HG03135 (cell line): ENCODE measurements at regions not wholly inside any gene's neighbourhood (a gene's known extent, or its start where the extent isn't known, plus 50 kb on each side); places are given as distances from the start of the nearest gene placed in this dataset.

Experiments used
- ATAC-seq: cut with Tn5 transposase; IDR thresholded peaks from one replicate; pipeline ENCODE4 v1.9.1; 2021; ENCODE audit warnings: mild to moderate bottlenecking, moderate library complexity; ENCODE audit not compliant: unreplicated experiment

DNA sequence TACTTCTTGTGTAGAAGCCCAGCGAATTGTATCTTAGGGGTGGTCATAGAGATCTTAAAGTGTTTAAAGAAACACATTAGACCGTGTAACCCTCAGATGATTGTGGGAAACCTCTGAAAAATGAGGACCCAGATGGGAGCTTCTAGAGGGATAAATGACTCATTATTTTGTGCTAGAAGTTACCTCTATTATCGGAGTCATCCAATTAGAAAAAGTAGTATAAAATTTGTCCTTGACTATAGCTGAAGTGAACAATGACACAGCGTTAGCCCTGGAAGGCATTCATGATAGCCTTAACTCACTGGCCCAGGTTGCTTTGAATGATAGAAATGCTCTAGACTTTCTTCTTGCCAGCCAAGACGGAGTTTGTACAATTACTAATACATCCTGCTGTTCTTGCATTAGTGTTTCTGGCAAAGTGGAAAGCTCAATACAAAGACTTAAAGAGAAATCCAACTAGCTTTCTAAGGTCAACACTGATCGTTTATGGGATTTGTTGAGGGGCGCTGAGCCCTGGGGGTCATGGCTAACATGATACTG, 178.9 kb upstream of the VEGFC start:
- no peak for ATAC-seq

DNA sequence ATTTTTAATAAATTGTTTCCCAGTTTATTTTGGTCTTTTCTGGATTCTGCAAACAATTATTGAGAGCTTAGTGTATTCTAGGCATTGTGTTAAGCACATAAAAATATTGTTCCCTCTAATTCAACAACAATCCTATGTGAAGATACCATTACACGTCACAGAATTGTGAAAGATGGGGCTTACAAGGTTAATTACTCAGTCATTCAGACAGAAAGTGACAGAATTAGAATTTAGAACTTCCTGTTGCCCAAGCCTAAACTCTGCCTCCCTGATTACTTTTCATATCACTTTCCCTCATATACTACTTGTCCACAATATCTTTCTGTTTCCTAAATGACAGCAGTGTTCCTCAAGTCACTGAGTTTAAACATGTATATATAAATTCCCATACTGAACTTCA, 186.7 kb upstream of the VEGFC start:
- ATAC-seq: no peak

DNA sequence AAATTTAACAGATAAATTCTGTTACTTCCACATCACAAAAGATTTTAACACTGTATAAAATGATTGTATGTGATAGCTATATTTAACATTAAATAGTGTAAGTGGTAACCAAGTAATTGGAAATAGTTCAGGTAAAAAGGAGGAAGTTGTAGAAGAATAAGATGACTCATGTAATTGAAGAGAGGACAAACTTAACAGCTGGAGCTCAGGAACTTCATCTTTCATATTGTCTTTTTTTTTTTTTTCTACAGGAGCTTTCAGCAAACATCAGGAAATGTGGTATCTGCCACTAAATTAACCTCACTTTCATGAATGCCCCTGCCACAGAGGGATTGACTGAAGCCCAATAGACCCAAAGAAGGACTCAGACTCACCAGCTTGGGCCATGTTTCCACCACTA, 188.4 kb upstream of the VEGFC start:
- ATAC-seq: no peak

DNA sequence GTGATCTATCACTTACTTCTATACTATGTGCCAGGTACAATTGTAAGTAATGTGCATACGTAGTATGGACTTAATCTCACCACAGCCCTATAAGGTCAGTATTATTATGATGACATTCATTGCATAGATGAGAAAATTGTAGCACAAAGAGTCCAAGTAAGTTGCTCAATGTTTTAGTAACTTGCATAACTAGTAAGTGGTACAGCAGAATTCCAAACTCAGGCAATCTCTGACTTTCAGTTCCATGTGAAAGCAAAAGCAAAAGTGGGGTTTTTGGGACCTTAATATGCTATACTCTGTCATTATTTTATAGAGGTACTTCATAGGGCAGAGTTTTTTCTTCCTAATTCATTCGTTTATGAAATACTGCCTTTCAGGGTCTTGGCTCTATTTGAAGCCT, 188.8 kb upstream of the VEGFC start:
- ATAC-seq: no peak

DNA sequence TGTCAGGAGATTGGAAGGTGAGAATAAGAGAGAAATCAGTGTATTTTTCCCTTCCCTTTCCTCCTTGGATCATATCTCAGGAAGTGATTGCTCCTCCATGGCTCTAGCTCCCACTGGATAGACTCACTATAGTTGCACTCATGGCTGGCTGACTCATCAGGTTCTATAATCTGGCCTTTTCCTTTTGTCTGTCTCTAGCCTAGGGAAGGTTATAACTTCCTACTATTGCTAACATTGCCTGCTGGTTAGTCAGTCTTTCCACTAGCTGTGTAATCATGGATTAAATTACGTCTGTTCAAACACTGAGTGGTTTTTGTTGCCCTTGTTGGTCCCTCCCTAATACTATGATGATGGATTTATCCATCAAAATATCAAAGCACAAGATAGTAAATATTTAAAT, 195.5 kb upstream of the VEGFC start:
- no peak for ATAC-seq

DNA sequence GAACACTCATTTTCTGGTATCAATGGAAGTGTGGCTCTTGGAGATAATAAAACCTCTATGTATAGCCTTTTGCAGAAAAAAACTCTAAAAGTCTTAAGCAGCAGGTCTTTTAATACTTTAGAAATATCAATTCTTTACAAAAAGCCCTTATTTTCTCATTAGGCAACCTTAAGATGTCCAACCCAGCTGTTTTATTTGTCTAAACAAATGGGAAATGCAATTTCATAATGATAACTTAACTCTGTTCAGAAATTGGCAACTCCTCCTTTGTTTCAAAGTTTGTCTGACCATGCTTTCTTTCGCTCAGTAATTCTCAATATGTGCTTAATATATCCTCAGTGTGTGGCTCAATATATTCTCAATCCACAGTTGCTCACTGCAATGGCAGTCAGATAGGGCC, 196.5 kb upstream of the VEGFC start:
- ATAC-seq: no peak

DNA sequence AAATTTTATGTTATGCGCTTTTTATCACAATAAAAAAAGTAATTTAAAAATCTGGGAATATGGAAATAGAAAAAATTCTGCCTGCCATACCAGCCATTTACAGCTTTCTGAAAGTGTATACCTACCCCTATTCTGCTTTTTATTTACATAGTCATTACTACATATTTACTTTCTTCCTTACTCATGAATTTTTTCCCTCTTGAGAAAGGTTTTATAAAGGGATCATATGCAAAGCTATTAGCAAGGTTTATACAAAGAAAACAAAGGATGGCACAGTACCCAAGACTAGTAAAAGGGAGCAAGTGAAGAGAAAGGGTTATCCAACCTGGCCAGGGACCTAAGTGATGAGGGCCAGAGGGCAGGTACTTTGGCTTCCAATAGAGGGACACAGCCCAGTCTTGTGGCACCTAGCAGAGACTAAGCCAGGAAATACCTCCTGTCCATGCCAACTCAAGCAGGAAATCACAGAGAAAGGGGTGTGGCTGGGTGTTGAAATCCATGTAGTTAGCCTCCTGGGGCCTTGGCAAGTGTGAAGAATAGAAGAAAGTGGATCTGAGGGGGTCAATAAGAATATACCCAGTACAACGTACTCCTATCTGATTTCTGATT, 207.3 kb upstream of the VEGFC start:
- no peak for ATAC-seq

DNA sequence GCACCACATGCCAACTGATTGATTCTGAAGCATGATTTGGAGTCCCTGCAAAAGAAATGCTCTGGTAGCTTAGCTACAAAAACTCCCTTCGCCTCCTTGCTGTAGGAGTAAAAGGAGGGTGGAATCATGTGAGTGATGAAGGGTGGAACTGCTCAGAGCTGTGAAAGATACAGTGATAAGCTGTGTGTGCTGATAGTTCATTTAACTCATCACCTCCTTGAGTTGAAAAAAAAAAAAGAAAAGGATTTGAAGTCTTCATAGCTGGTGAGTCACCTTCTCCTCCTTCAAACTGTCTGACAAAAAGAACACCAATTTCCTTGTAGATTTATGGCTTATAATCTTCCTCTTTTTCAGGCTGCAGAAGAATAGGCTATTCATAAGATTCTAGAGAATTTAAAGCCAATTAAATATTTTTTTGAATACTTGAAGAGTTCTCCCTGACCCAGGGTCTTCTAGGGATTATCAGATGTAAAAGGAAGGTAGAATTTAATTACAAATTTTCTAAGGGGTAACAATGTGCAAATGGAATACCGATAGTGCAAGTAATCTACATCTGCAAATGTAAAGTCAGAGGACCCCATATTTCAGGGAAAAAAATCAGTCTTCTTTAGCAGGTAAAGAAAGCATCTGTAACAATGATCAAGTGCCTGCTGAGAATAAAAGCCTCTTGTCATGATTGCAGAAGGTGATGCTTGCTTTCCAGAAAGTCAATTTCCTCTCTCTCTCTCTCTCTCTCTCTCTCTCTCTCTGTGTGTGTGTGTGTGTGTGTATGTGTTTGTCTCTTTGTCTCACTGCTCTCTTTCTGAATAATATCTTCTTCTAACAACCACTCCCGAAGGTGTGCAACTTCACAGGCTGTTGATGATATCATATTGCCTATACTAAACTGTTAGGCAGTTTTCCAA, 208.8 kb upstream of the VEGFC start:
- ATAC-seq: no peak

DNA sequence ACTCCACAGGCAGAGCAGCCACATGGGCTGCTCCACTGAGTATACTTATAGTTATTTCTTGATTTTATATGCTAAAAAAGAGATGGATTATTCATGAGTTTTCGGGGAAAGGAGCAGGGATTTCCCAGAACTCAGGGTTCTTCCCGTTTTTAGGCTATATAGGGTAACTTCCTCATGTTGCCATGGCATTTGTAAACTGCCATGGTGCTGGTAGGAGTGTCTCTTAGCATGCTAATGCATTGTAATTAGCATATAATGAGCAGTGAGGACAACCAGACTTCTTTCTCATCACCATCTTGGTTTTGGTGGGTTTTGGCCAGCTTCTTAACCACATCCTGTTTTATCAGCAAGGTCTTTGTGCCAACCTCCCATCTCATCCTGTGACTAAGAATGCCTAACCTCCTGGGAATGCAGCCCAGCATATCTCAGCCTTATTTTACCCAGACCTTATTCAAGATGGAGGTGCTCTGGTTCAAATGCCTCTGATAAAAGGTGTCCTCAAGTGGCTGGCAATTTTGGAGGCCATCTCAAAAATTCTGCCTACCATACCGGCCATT, 213.0 kb upstream of the VEGFC start:
- no peak for ATAC-seq

DNA sequence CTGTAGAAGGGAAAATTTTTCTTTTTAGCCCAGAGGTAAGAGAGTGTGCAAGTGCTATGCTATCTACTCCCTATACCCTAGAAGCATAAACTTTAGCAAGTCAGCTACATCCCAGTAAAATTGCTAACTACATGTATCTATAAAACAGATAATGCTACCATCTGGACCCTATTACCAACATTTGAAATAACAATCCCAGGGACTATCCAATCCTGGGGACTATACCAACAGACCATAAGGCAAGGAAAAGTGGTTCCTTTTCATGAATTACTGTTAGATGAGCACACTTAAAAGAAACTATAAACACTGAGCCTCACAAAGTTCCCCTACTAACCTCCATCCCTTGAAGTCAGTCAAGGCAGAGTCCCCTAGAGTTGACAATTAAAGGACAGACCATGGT, 213.6 kb upstream of the VEGFC start:
- ATAC-seq: no peak

DNA sequence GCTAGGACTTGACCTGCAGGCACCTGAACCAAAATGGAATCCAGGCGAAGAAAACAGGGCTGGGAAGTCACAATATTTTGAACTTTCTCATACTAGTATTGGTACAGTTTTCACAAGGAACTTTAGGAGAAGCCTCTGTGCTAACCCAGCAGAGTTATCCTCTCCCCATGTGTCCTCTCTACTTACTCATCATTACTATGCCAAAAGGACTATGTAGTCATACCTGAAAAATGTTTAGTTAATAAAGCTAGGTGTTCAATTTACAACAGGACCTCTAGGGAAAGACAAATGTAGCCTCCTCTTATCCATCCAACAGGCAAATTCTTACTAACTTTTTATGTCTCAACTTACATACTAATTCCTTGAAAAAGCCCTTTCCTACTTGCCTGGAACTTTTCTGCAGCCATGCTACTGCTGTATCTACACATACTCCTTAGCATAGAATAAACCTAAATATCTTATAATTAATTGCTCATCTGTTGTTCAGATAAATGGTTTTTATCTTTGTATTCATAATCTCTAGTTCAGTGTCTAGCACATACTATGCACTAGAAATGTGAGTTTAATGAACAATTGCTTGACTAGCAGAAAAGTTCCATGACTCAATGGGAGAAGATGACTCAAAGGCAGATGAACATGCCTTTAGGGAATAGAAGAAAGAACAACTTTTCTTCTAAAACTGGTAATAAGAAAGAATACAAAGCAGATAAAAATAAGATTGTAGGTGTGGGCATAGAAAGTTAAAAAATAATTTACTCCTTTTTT, 215.5 kb upstream of the VEGFC start:
- no peak for ATAC-seq

DNA sequence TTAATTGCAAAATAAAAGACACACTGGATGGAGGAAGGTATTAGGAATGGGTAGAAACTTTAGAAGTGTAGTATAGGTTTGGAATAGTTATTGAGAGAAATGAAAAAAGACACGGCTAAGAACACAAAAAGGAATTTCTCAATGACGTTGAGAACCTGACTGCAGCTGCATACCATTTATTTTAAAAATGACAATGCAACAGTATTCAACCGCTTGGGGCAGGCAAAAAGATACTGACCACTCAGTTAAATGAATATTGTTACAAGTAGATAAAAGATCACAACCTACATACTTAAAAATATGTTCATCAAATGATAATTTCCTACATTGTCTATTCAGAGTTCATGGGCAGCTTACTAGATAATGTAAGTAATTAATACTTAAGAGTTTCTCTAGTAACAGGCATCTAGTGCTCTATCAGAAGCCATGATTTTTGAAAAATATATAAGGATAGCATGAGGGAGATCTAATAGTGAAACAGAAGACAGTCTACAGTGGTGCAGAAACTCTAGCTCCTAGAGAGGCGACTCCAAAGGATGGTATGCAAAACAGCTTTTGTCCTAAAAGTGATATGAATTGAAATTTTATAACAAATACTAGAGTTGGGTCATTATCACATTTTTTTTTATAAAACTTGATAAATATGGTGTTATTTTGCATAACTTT, 216.2 kb upstream of the VEGFC start:
- no peak for ATAC-seq

DNA sequence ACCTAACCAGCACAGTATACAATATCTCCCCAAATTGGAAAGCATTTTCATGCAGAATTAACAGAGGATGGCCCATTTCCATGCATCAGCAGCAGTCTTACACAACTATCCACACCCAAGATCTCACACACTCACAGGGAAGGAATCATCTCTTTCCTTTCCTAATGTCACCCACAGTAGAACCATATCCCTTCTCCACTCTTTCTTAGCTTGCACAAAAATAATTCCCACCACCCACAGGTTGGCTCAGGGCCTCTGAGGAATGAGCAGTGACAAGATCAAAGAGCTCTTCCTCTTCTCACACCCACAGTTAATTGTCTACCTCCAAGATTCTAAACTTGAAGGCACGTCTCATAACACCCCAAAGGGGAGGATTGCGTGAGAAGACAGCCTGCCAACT, 217.7 kb upstream of the VEGFC start:
- ATAC-seq: no peak

DNA sequence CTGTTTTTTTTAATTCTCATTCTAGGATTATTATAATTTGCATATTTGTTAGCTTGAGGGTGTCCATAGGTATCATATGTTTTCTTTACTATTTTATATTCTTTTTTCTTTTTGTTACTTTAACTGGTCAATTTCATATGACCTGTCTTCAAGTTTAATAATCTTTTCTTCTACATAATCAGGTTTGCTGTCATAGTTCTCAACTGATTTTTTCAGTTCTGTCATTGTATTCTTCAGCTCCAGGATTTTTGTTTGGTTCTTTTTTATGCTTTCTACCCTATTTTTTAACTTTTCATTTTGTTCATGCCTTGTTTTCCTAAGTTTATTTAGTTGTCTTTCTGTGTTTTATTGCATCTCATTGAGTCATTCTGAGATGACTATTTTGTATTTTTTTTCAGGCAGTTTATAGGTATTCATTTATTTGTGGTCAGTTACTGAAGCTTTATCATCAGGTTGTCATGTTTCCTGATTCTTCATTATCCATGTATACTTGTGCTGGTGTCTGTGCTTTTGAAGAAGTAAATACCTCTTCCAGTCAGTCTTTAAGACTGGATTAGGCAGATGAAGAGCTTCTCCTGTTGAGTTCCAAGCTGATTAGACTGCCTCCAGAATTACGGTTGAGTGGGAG, 220.3 kb upstream of the VEGFC start:
- ATAC-seq: no peak

DNA sequence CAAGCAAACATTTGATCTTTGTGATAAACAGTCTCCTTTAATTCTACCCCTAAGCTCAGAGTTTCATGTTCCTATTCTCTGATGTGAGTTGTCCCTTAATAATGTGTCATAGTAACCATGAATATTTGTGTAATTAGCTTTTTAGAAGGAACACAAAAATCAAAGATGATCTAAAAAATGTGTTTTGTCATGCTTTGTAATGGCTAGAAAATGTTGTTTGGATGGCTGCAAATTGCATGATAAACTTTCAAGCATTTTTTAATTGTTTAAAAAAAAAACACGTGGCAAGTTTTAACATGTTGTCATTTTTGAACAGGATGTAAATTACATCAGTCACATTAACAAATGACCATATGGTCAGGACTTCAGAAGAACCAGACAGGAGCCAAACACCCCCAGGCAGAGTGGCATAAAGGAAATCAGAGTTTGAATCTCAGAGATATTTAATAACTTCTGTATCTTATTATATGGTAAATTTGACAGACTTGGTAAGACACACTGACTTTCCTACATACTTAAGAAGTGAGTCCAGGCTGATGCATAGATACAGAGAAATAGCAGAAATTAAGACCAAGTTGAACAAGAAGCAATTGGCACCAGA, 223.9 kb upstream of the VEGFC start:
- no peak for ATAC-seq

DNA sequence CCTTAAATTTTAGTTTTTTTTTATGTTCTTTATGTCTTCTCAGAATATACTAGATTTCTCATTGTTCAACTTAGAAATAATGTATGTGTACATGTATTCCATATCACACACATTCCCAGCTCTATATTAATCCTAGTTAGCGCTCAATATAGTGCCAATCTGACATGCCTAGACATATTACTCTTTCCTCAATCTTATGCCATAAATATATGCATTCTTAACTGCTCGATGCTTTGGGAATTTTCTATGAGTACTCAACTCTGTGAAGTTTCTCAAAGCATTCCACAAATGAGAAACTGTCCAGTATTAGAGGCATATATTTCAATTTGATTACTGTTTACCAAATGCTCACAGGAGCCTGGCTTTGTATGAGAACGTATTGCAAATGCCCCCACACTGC, 231.2 kb upstream of the VEGFC start:
- no peak for ATAC-seq

DNA sequence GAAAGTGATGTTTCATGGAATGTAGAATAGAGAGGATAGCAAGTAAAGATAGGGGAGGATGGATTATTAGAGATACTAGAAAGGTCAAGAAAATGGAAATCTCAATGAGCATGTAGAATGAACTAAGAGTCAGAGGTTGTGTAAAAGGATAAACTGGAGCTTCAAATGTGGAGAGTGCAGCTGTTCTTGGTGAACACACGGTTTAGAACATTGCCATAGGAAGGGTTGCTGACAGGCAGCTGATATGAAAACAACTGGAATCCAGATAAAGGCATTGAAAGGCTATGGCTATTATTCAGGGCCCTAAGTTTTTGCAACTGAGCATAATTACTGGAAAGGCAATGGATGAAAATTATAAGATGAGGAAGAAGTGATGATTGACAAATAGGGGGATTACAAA, 239.6 kb upstream of the VEGFC start:
- ATAC-seq: no peak

DNA sequence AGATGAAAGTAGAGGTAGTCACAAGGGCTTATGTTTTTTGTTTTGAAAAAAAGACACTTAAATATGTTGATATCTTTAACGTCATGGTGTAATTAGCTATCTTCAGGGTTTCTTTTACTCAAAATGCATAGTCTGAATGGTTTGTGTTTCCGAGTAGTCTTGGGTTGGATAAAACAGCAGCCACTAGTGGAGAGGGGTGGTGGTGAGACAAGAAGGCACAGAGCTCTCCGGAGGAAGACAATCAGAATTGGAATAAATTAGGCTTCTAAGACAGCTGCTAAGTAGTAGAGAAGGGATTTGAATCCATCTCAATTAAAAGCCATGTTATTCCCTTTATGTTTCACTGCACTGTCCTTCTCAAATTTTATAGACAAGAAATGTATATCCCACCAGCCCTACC, 240.4 kb upstream of the VEGFC start:
- no peak for ATAC-seq

DNA sequence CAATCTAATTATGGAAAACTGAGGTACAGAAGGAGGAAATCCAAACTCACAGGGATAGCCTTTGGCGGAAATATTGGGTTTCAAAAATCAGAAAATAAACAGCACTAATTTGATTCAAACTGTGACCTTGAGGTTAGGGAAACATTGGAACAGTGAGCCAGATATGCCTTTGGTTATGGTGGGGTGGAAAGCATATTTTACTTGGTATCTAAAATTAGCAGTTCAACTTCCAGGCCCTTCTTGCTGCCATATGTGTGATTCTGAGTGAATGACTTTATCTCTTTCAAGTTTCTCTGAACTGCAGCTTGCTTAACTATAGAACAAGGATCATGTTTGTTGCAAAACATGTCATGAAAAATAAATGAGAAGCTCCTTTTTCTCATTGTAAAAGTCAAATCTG, 240.9 kb upstream of the VEGFC start:
- no peak for ATAC-seq

DNA sequence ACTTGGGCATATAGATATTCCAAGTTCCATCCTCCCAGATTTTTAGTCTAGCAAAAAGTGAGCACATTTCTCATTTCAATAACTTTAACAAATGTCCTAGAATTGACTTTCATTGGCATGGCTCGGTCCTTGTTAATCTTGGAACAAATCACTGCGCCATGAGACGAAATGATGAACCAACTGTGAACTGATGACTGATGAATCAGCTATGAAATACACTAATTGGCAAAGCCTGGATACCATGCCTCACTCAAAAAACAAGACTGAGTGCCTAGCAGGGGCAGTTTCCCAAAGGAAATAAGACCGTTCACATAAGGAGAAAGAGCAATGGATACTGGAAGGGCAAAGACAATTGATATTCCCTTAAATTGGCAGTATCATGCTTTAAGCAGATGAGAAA, 248.6 kb upstream of the VEGFC start:
- no peak for ATAC-seq
